ENCODE measurements at regions not wholly inside any gene's neighbourhood (a gene's known extent, or its start where the extent isn't known, plus 50 kb on each side); places are given as distances from the start of the nearest gene placed in this dataset.

- Histone ChIP-seq H3K4me1 (ENCODE audit: insufficient read depth, low read length) (no peaks in the 10 kb centered on the region), H3K9me3 (ENCODE audit: insufficient read depth, low read depth, low read length) (no peaks in the 10 kb centered on the region), H3K36me3 (ENCODE audit: insufficient read depth, low read depth, low read length) (no peaks in the 10 kb centered on the region), H3K27me3 (ENCODE audit: insufficient read depth, low read length) (no peaks in the 10 kb centered on the region), H3K4me3 (ENCODE audit: low read length) (no peak overlapping the region), H3K27ac (ENCODE audit: low read length) (no peak overlapping the region), H3K9ac (ENCODE audit: low read depth, low read length) (no peak overlapping the region)
Observed at GRCh38 chr13:33577007-33577406, 240.9 kb upstream of the RFC3 start.

GRCh38 chr13:33578786-33579185 is 239.2 kb upstream of the RFC3 start:
- Histone ChIP-seq H3K27ac (ENCODE audit: low read length) (no peak overlapping the region), H3K36me3 (ENCODE audit: insufficient read depth, low read depth, low read length) (no peaks in the 10 kb centered on the region), H3K4me1 (ENCODE audit: insufficient read depth, low read length) (no peaks in the 10 kb centered on the region), H3K9ac (ENCODE audit: low read depth, low read length) (no peak overlapping the region), H3K4me3 (ENCODE audit: low read length) (no peak overlapping the region), H3K27me3 (ENCODE audit: insufficient read depth, low read length) (no peaks in the 10 kb centered on the region), H3K9me3 (ENCODE audit: insufficient read depth, low read depth, low read length) (no peaks in the 10 kb centered on the region)

- no peaks in the 10 kb centered on the region for H3K27me3 ChIP-seq (ENCODE audit: insufficient read depth, low read length)
- no peak overlapping the region for H3K4me3 ChIP-seq (ENCODE audit: low read length)
- H3K27ac ChIP-seq (ENCODE audit: low read length), result no peak overlapping the region
- no peaks in the 10 kb centered on the region for H3K9me3 ChIP-seq (ENCODE audit: insufficient read depth, low read depth, low read length)
- no peaks in the 10 kb centered on the region for H3K4me1 ChIP-seq (ENCODE audit: insufficient read depth, low read length)
- H3K9ac ChIP-seq (ENCODE audit: low read depth, low read length), result no peak overlapping the region
- no peaks in the 10 kb centered on the region for H3K36me3 ChIP-seq (ENCODE audit: insufficient read depth, low read depth, low read length)
Observed at GRCh38 chr13:33582121-33582520, 235.8 kb upstream of the RFC3 start.

DNA sequence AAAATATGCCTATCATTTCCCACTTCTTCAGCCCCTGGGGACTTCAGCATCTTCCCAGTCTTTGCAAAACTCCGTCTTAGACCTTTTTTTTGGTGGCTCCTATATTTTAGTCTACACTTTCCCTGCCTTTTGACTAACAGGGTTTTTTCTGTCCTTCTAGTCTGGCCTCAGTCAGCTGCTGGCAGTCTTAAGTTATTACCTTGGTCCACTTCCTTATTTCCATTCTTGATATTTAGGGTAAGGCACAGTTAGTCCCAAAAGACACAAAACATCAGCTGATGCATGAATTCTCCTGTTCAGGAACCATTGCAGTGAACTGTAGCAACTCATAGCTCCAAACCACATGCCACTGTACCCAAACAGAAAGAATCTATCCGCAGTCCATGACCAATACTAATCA is 234.6 kb upstream of the RFC3 start:
- Histone ChIP-seq H3K9me3 (ENCODE audit: insufficient read depth, low read depth, low read length) (no peaks in the 10 kb centered on the region), H3K9ac (ENCODE audit: low read depth, low read length) (no peak overlapping the region), H3K4me1 (ENCODE audit: insufficient read depth, low read length) (no peaks in the 10 kb centered on the region), H3K4me3 (ENCODE audit: low read length) (no peak overlapping the region), H3K27ac (ENCODE audit: low read length) (no peak overlapping the region), H3K27me3 (ENCODE audit: insufficient read depth, low read length) (no peaks in the 10 kb centered on the region), H3K36me3 (ENCODE audit: insufficient read depth, low read depth, low read length) (no peaks in the 10 kb centered on the region)

GRCh38 chr13:33590936-33591335 is 227.0 kb upstream of the RFC3 start:
- Histone ChIP-seq H3K27ac (ENCODE audit: low read length) (no peak overlapping the region), H3K9ac (ENCODE audit: low read depth, low read length) (no peak overlapping the region), H3K27me3 (ENCODE audit: insufficient read depth, low read length) (no peaks in the 10 kb centered on the region), H3K4me1 (ENCODE audit: insufficient read depth, low read length) (no peaks in the 10 kb centered on the region), H3K36me3 (ENCODE audit: insufficient read depth, low read depth, low read length) (no peaks in the 10 kb centered on the region), H3K4me3 (ENCODE audit: low read length) (no peak overlapping the region), H3K9me3 (ENCODE audit: insufficient read depth, low read depth, low read length) (no peaks in the 10 kb centered on the region)

- H3K27ac ChIP-seq (ENCODE audit: low read length), result no peak overlapping the region
- H3K9ac ChIP-seq (ENCODE audit: low read depth, low read length), result no peak overlapping the region
- H3K27me3 ChIP-seq (ENCODE audit: insufficient read depth, low read length), result no peaks in the 10 kb centered on the region
- H3K36me3 ChIP-seq (ENCODE audit: insufficient read depth, low read depth, low read length), result no peaks in the 10 kb centered on the region
- H3K4me1 ChIP-seq (ENCODE audit: insufficient read depth, low read length), result no peaks in the 10 kb centered on the region
- no peak overlapping the region for H3K4me3 ChIP-seq (ENCODE audit: low read length)
- no peaks in the 10 kb centered on the region; the same call in 1 of the 2 replicates for H3K9me3 ChIP-seq (ENCODE audit: insufficient read depth, low read depth, low read length)
Observed at GRCh38 chr13:33606692-33607091, 211.3 kb upstream of the RFC3 start.

GRCh38 chr13:33610438-33611120 is 207.4 kb upstream of the RFC3 start:
- Histone ChIP-seq H3K27ac (ENCODE audit: low read length) (no peak overlapping the region), H3K36me3 (ENCODE audit: insufficient read depth, low read depth, low read length) (no peaks in the 10 kb centered on the region), H3K27me3 (ENCODE audit: insufficient read depth, low read length) (no peaks in the 10 kb centered on the region), H3K4me3 (ENCODE audit: low read length) (no peak overlapping the region), H3K4me1 (ENCODE audit: insufficient read depth, low read length) (peaks cover 6% of the 10 kb centered on the region; the same call in 1 of the 2 replicates), H3K9me3 (ENCODE audit: insufficient read depth, low read depth, low read length) (no peaks in the 10 kb centered on the region), H3K9ac (ENCODE audit: low read depth, low read length) (no peak overlapping the region)

DNA sequence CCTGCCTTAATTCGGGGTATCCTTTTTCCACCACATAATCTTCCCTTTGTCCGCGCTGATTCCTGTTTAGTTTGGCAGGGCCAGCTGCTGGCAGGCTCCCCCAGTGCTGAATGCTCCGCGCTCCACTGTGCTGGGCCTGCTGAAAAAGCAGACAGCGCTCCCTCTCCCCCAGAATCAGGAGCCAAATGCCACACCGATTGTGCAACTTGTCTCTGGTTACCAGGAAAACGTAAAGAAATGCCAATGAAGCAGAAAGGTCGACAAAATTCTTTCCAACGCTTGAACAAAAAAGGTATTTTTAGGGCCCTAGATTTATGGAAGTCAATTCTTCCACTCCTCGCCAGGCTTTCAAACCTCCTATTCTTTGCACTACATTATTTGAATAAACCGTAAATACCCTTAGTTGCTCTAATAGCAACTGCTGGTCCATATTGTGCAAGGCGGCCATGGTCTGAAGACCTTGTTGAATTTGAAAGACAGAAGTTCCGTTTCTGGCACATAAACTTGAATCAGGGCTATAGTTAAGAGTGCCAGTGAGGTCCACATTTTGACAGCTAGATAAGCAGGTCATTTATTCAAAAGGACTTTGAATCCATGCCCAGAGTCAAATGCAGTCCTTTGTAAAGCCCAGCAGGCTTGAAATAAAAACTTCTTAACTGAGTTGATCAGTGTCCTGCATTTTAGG is 206.7 kb upstream of the RFC3 start:
- Histone ChIP-seq H3K4me3 (ENCODE audit: low read length) (no peak overlapping the region), H3K27ac (ENCODE audit: low read length) (no peak overlapping the region), H3K9ac (ENCODE audit: low read depth, low read length) (no peak overlapping the region), H3K36me3 (ENCODE audit: insufficient read depth, low read depth, low read length) (no peaks in the 10 kb centered on the region), H3K4me1 (ENCODE audit: insufficient read depth, low read length) (peaks cover 6% of the 10 kb centered on the region; the same call in 1 of the 2 replicates), H3K9me3 (ENCODE audit: insufficient read depth, low read depth, low read length) (no peaks in the 10 kb centered on the region), H3K27me3 (ENCODE audit: insufficient read depth, low read length) (no peaks in the 10 kb centered on the region)

- Histone ChIP-seq H3K4me3 (ENCODE audit: low read length) (no peak overlapping the region), H3K4me1 (ENCODE audit: insufficient read depth, low read length) (peaks cover 6% of the 10 kb centered on the region; the same call in 1 of the 2 replicates), H3K9me3 (ENCODE audit: insufficient read depth, low read depth, low read length) (no peaks in the 10 kb centered on the region), H3K27ac (ENCODE audit: low read length) (no peak overlapping the region), H3K9ac (ENCODE audit: low read depth, low read length) (no peak overlapping the region), H3K36me3 (ENCODE audit: insufficient read depth, low read depth, low read length) (no peaks in the 10 kb centered on the region), H3K27me3 (ENCODE audit: insufficient read depth, low read length) (no peaks in the 10 kb centered on the region)
Observed at GRCh38 chr13:33612641-33613638, 205.0 kb upstream of the RFC3 start.

DNA sequence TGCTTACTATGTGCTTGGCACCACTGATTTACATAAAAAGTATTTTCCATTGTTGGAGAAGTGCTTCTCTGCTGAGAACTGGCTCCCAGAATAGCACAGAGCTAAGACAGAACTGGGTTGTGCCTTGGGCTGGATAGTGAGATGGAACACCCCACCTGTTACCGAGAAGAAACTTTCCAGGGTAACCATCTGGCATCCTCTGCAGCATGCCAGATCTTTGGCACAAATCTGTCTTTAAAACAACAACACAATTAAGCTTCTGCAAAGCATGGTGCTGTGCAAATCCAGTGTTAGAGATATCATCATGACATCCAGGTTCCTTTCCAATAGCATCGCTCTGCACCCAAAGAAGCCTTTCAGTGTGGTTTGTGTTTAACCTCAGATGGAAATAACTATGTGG is 202.5 kb upstream of the RFC3 start:
- Histone ChIP-seq H3K36me3 (ENCODE audit: insufficient read depth, low read depth, low read length) (no peaks in the 10 kb centered on the region), H3K4me3 (ENCODE audit: low read length) (no peak overlapping the region), H3K4me1 (ENCODE audit: insufficient read depth, low read length) (peaks cover 6% of the 10 kb centered on the region; the same call in 1 of the 2 replicates), H3K27ac (ENCODE audit: low read length) (no peak overlapping the region), H3K9ac (ENCODE audit: low read depth, low read length) (no peak overlapping the region), H3K27me3 (ENCODE audit: insufficient read depth, low read length) (no peaks in the 10 kb centered on the region), H3K9me3 (ENCODE audit: insufficient read depth, low read depth, low read length) (no peaks in the 10 kb centered on the region)

GRCh38 chr13:33616130-33616529 is 201.8 kb upstream of the RFC3 start:
- Histone ChIP-seq H3K4me3 (ENCODE audit: low read length) (no peak overlapping the region), H3K27me3 (ENCODE audit: insufficient read depth, low read length) (no peaks in the 10 kb centered on the region), H3K9me3 (ENCODE audit: insufficient read depth, low read depth, low read length) (no peaks in the 10 kb centered on the region), H3K4me1 (ENCODE audit: insufficient read depth, low read length) (peaks cover 6% of the 10 kb centered on the region; the same call in 1 of the 2 replicates), H3K27ac (ENCODE audit: low read length) (no peak overlapping the region), H3K9ac (ENCODE audit: low read depth, low read length) (no peak overlapping the region), H3K36me3 (ENCODE audit: insufficient read depth, low read depth, low read length) (no peaks in the 10 kb centered on the region)
